Mesenchymal stem cell (in vitro differentiated cells and primary cell): ENCODE measurements at regions not wholly inside any gene's neighbourhood (a gene's known extent, or its start where the extent isn't known, plus 50 kb on each side); places are given as distances from the start of the nearest gene placed in this dataset.

Experiments used
- DNase-seq: peaks from one replicate; pipeline ENCODE4 v3.0.0-alpha.2; 2013
- H2AFZ ChIP-seq: one replicate; pipeline ENCODE4 v1.6.1; 2013; ENCODE audit warnings: low read depth, mild to moderate bottlenecking, control low read depth, inconsistent platforms, low read length, moderate library complexity
- H2AK5ac ChIP-seq: 2 replicates; pipeline ENCODE4 v1.6.1; 2013; ENCODE audit warnings: low read length, moderate library complexity, mild to moderate bottlenecking, inconsistent platforms; ENCODE audit not compliant: severe bottlenecking
- H2BK120ac ChIP-seq: one replicate; pipeline ENCODE4 v1.6.1; 2013; ENCODE audit warnings: low read depth, mild to moderate bottlenecking, inconsistent platforms, low read length, moderate library complexity
- H2BK12ac ChIP-seq, 2 experiments: one replicate each; pipeline ENCODE4 v1.6.1; 2013; ENCODE audit warnings: inconsistent platforms in 2 of 2, low read length in 2 of 2, mild to moderate bottlenecking in 2 of 2, moderate library complexity in 2 of 2, control low read depth in 1 of 2
- H2BK15ac ChIP-seq: one replicate; pipeline ENCODE4 v1.6.1; 2013; ENCODE audit warnings: mild to moderate bottlenecking, low read depth, inconsistent platforms; ENCODE audit not compliant: poor library complexity, severe bottlenecking
- H2BK5ac ChIP-seq: 2 replicates; pipeline ENCODE4 v1.6.1; 2013; ENCODE audit warnings: low read depth, mild to moderate bottlenecking, low read length, control low read depth, inconsistent platforms; ENCODE audit not compliant: poor library complexity, severe bottlenecking
- H3K14ac ChIP-seq, 2 experiments: one replicate each; pipeline ENCODE4 v1.6.1; 2013; ENCODE audit warnings: inconsistent platforms in 2 of 2, low read length in 2 of 2, control low read depth in 1 of 2, mild to moderate bottlenecking in 1 of 2, moderate library complexity in 1 of 2
- H3K18ac ChIP-seq, 2 experiments: one replicate each; pipeline ENCODE4 v1.6.1; 2013; ENCODE audit warnings: inconsistent platforms in 2 of 2, low read length in 2 of 2, control low read depth in 1 of 2, low read depth in 1 of 2, mild to moderate bottlenecking in 1 of 2
- H3K23ac ChIP-seq, 2 experiments: one replicate each; pipeline ENCODE4 v1.6.1; 2013; ENCODE audit warnings: inconsistent platforms in 2 of 2, low read length in 2 of 2, mild to moderate bottlenecking in 2 of 2, moderate library complexity in 2 of 2, control low read depth in 1 of 2
- H3K27ac ChIP-seq: 2 replicates; pipeline ENCODE4 v1.5.1; 2013; ENCODE audit warnings: mild to moderate bottlenecking, moderate library complexity, low read length, control low read depth, inconsistent platforms; ENCODE audit not compliant: poor library complexity, severe bottlenecking
- H3K27me3 ChIP-seq, 2 experiments: 2 replicates each; pipeline versions ENCODE4 v1.6.1 to v1.7.0; 2013; ENCODE audit warnings: low read length in 2 of 2, mild to moderate bottlenecking in 2 of 2, moderate library complexity in 2 of 2, control low read depth in 1 of 2, inconsistent platforms in 1 of 2; ENCODE audit not compliant: control insufficient read depth in 1 of 2, insufficient read depth in 1 of 2
- H3K36me3 ChIP-seq, 2 experiments: 2 replicates each; pipeline versions ENCODE4 v1.6.1 to v1.7.0; 2013; ENCODE audit warnings: low read length in 2 of 2, control low read depth in 1 of 2, inconsistent platforms in 1 of 2, low read depth in 1 of 2, mild to moderate bottlenecking in 1 of 2; ENCODE audit not compliant: insufficient read depth in 2 of 2, control insufficient read depth in 1 of 2
- H3K4ac ChIP-seq, 2 experiments: one replicate each; pipeline ENCODE4 v1.6.1; 2013; ENCODE audit warnings: inconsistent platforms in 2 of 2, low read length in 2 of 2, mild to moderate bottlenecking in 2 of 2, moderate library complexity in 2 of 2, control low read depth in 1 of 2, low read depth in 1 of 2
- H3K4me1 ChIP-seq: 2 replicates; pipeline ENCODE4 v1.6.1; 2013; ENCODE audit warnings: low read depth, low read length, control low read depth; ENCODE audit not compliant: control insufficient read depth, insufficient read depth
- H3K4me2 ChIP-seq: 2 replicates; pipeline ENCODE4 v1.6.1; 2013; ENCODE audit warnings: low read length, mild to moderate bottlenecking, inconsistent platforms; ENCODE audit not compliant: poor library complexity, severe bottlenecking
- H3K4me3 ChIP-seq, 2 experiments: 2 replicates each; pipeline versions ENCODE4 v1.5.1 to v1.7.0; 2013; ENCODE audit warnings: low read length in 2 of 2, mild to moderate bottlenecking in 2 of 2, control low read depth in 1 of 2, low read depth in 1 of 2; ENCODE audit not compliant: insufficient read depth in 1 of 2
- H3K79me1 ChIP-seq: replicated peaks from 2 replicates; pipeline ENCODE4 v1.6.1; 2013; ENCODE audit warnings: mild to moderate bottlenecking, control low read depth, low read length, inconsistent platforms; ENCODE audit not compliant: poor library complexity, severe bottlenecking
- H3K9ac ChIP-seq: 2 replicates; pipeline ENCODE4 v1.7.0; 2013; ENCODE audit warnings: mild to moderate bottlenecking, low read length, moderate library complexity
- H3K9me3 ChIP-seq: 2 replicates; pipeline ENCODE4 v1.7.0; 2013; ENCODE audit warnings: mild to moderate bottlenecking, low read length; ENCODE audit not compliant: control insufficient read depth
- H4K8ac ChIP-seq: one replicate; pipeline ENCODE4 v1.6.1; 2013; ENCODE audit warnings: inconsistent platforms, mild to moderate bottlenecking, low read length, moderate library complexity
- H4K91ac ChIP-seq: one replicate; pipeline ENCODE4 v1.6.1; 2013; ENCODE audit warnings: mild to moderate bottlenecking, low read length, inconsistent platforms
- WGBS: methylation state at CpG from one replicate; pipeline ENCODE4 v1.1.7; 2013; ENCODE audit warnings: mixed read lengths; 5-methylcytosine and 5-hydroxymethylcytosine counted together

DNA sequence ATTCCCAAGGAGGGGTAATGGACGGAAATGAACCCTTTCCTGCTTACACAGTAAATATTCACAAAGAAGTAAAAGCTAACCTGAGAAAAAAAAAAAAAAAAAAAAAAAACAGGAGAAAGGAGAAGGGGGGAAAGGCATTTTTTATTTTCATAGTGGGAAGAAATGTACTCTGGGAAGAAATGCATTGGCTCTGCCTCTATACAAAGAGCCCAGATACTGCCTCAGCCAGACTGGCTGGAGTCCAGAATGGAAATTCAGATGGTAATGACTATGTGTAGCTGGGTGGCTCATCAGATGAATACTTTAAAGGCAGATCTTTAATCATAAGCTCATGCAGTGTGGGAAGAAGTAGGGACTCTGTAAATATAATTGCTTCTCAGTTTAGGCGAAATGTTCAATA, 124.9 kb upstream of the ZNF608 start:
- H3K14ac ChIP-seq, result no peak overlapping the region

DNA sequence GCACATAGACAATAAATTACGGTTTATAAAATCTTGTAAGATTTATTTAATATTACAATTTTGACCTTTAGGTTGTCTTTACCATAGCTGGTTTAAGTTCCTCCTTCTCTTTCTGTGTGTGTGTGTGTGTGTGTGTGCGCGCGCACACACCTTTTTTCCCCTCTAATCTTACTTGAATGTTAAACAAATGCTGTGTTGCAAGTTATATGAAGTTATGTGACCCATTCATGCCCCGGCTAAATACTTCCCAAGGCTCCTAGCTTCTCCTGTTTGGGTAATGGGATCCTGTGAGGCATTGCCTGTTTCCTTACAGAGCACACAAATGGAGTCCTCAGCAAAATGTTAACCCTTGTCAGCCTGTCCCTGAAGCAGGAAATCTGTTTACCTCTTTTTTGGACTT, 125.6 kb upstream of the ZNF608 start:
- no peak overlapping the region for H2AFZ ChIP-seq
- no peak overlapping the region for H2AK5ac ChIP-seq
- H4K91ac ChIP-seq, result no peak overlapping the region
- H3K4ac ChIP-seq, result no peak overlapping the region
- no peak overlapping the region for H2BK5ac ChIP-seq
- no peak for DNase-seq
- no peak overlapping the region for H3K9ac ChIP-seq
- H3K9me3 ChIP-seq, result no peaks in the 10 kb centered on the region
- no peak overlapping the region for H3K18ac ChIP-seq
- no peak overlapping the region for H3K4me2 ChIP-seq
- no peak overlapping the region for H3K14ac ChIP-seq
- H2BK12ac ChIP-seq, result no peak overlapping the region
- no peak overlapping the region for H2BK15ac ChIP-seq
- H3K79me1 ChIP-seq, result no peaks in the 10 kb centered on the region
- H3K27ac ChIP-seq, result no peak overlapping the region
- no peak overlapping the region for H3K4me3 ChIP-seq
- WGBS, result 75% methylated on average over 1 of the region's 5 CpGs
- H3K23ac ChIP-seq, result no peak overlapping the region
- H3K36me3 ChIP-seq, result no peaks in the 10 kb centered on the region
- H3K27me3 ChIP-seq, result no peaks in the 10 kb centered on the region
- no peak overlapping the region for H4K8ac ChIP-seq
- no peak overlapping the region for H2BK120ac ChIP-seq
- H3K4me1 ChIP-seq, result peaks cover 2% of the 10 kb centered on the region

More for the DNA sequence above, 124.9 kb upstream of the ZNF608 start:
- Histone ChIP-seq H3K9ac (no peak overlapping the region), H3K4ac (no peak overlapping the region), H3K23ac (no peak overlapping the region), H2BK120ac (no peak overlapping the region), H3K27ac (no peak overlapping the region), H2BK5ac (no peak overlapping the region), H3K27me3 (no peaks in the 10 kb centered on the region), H3K4me3 (no peak overlapping the region), H3K4me2 (no peak overlapping the region), H4K91ac (no peak overlapping the region), H2BK12ac (no peak overlapping the region), H2AFZ (no peak overlapping the region), H3K9me3 (no peaks in the 10 kb centered on the region), H3K79me1 (no peaks in the 10 kb centered on the region), H3K36me3 (no peaks in the 10 kb centered on the region), H2AK5ac (no peak overlapping the region), H2BK15ac (no peak overlapping the region), H3K4me1 (no peaks in the 10 kb centered on the region), H3K18ac (no peak overlapping the region), H4K8ac (no peak overlapping the region)
- DNase-seq, result no peak
- WGBS, result no CpG with 5 or more reads among the region's 2 CpGs

GRCh38 chr5:124872615-124873014, 126.2 kb upstream of the ZNF608 start:
- Histone ChIP-seq H2AFZ (no peak overlapping the region), H2BK120ac (no peak overlapping the region), H2BK5ac (no peak overlapping the region), H3K18ac (no peak overlapping the region), H3K9ac (no peak overlapping the region), H3K23ac (no peak overlapping the region), H3K27ac (no peak overlapping the region), H3K4me2 (no peak overlapping the region), H4K91ac (no peak overlapping the region), H3K4me1 (peaks cover 2% of the 10 kb centered on the region), H4K8ac (no peak overlapping the region), H2AK5ac (no peak overlapping the region), H3K79me1 (no peaks in the 10 kb centered on the region), H3K9me3 (no peaks in the 10 kb centered on the region), H3K27me3 (peaks cover 0 to 3% of the 10 kb centered on the region in 2 experiments), H3K36me3 (no peaks in the 10 kb centered on the region), H2BK15ac (no peak overlapping the region), H2BK12ac (no peak overlapping the region), H3K4me3 (no peak overlapping the region), H3K4ac (no peak overlapping the region), H3K14ac (no peak overlapping the region)
- 100% methylated on average over 2 of the region's 2 CpGs for WGBS
- DNase-seq, result no peak

DNA sequence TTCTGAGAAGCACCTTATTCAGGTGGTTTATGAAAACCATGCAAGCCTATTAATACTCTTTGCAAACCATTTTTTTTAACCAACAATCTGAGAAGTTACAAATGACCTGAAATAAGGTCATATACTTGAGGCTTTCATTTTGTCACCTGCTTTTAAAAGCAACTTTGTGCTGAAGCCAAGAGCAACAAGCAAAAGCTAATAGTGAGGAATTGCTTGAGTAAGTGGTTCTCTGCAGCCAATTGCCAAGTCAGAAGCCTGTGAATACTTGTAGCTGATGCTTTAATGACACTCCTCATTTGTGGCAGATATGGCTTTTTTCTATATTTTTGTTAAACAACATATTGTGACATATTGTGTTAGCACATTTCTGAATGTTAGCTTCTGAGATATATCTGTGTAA, 126.7 kb upstream of the ZNF608 start:
- no peak overlapping the region for H3K4me2 ChIP-seq
- no peak overlapping the region for H3K23ac ChIP-seq
- no peak overlapping the region for H2BK15ac ChIP-seq
- H2AK5ac ChIP-seq, result no peak overlapping the region
- no peak overlapping the region for H3K4me3 ChIP-seq
- no peak overlapping the region for H4K91ac ChIP-seq
- no peak overlapping the region for H3K27ac ChIP-seq
- H2AFZ ChIP-seq, result no peak overlapping the region
- H3K36me3 ChIP-seq, result no peaks in the 10 kb centered on the region
- H2BK5ac ChIP-seq, result no peak overlapping the region
- H2BK120ac ChIP-seq, result no peak overlapping the region
- peaks cover 0 to 3% of the 10 kb centered on the region in 2 experiments for H3K27me3 ChIP-seq
- no peak overlapping the region for H3K18ac ChIP-seq
- no peaks in the 10 kb centered on the region for H3K79me1 ChIP-seq
- no peak overlapping the region for H4K8ac ChIP-seq
- no peak overlapping the region for H3K4ac ChIP-seq
- DNase-seq, result no peak
- no peaks in the 10 kb centered on the region for H3K9me3 ChIP-seq
- H3K14ac ChIP-seq, result no peak overlapping the region
- peaks cover 2% of the 10 kb centered on the region for H3K4me1 ChIP-seq
- H3K9ac ChIP-seq, result no peak overlapping the region
- no peak overlapping the region for H2BK12ac ChIP-seq
